IMR-90 (cell line): ENCODE measurements at regions not wholly inside any gene's neighbourhood (a gene's known extent, or its start where the extent isn't known, plus 50 kb on each side); places are given as distances from the start of the nearest gene placed in this dataset.

ENCODE experiments used
- ATAC-seq: fragments of 200-7000 bp; cut with Tn5 transposase; 2 replicates; pipeline ENCODE4 v1.9.1; 2020; ENCODE audit warnings: low read depth, mild to moderate bottlenecking, moderate library complexity
- BruUV-seq: library from RNA; stranded (reverse); fragments of 400-500 nt; replicated peaks from 2 replicates; lab custom pipeline; 2021; lab: Mats Ljungman, UMichigan
- CTCF ChIA-PET: fragments of 300-600 bp; formaldehyde crosslinking; extraction: SDS; loops from one replicate; lab custom pipeline; 2021; ENCODE audit warnings: antibody characterized with exemption; lab: Yijun Ruan, JAX
- POLR2A ChIA-PET: fragments of 300-600 bp; sonication (Branson Sonifier 250); formaldehyde crosslinking; loops from one replicate; lab custom pipeline; 2022; ENCODE audit warnings: antibody characterized with exemption; ENCODE audit not compliant: unreplicated experiment; lab: Charles Lee
- DNase-seq: peaks from one replicate; pipeline ENCODE4 v3.0.0; 2013
- H2AFZ ChIP-seq: replicated peaks from 2 replicates; pipeline ENCODE3; 2013; ENCODE audit warnings: low read length, mild to moderate bottlenecking; ENCODE audit not compliant: poor library complexity
- H2AK5ac ChIP-seq: 2 replicates; pipeline ENCODE4 v1.6.1; 2013; ENCODE audit warnings: low read depth, low read length, inconsistent platforms
- H2AK9ac ChIP-seq: replicated peaks from 2 replicates; pipeline ENCODE3; 2013; ENCODE audit warnings: mild to moderate bottlenecking, low read depth, low read length, moderate library complexity; ENCODE audit not compliant: poor library complexity
- H2BK120ac ChIP-seq: 2 replicates; pipeline ENCODE4 v1.6.1; 2013; ENCODE audit warnings: low read depth, low read length, inconsistent platforms
- H2BK15ac ChIP-seq: 3 replicates; pipeline ENCODE4 v1.6.1; 2013; ENCODE audit warnings: low read depth, low read length, inconsistent platforms
- H2BK20ac ChIP-seq: 2 replicates; pipeline ENCODE4 v1.6.1; 2013; ENCODE audit warnings: low read depth, mild to moderate bottlenecking, inconsistent platforms, low read length, moderate library complexity
- H2BK5ac ChIP-seq: 2 replicates; pipeline ENCODE4 v1.6.1; 2013; ENCODE audit warnings: mild to moderate bottlenecking, low read depth, low read length, inconsistent platforms; ENCODE audit not compliant: poor library complexity, severe bottlenecking
- H3K14ac ChIP-seq: replicated peaks from 2 replicates; pipeline ENCODE4 v1.6.1; 2013; ENCODE audit warnings: low read depth, low read length, inconsistent platforms
- H3K18ac ChIP-seq: 2 replicates; pipeline ENCODE4 v1.6.1; 2013; ENCODE audit warnings: low read depth, low read length, control low read depth
- H3K23ac ChIP-seq: 2 replicates; pipeline ENCODE4 v1.6.1; 2013; ENCODE audit warnings: low read depth, low read length, inconsistent platforms
- H3K27ac ChIP-seq: 2 replicates; pipeline ENCODE4 v1.5.1; 2013; ENCODE audit warnings: mild to moderate bottlenecking, control low read depth, low read length; ENCODE audit not compliant: insufficient read depth
- H3K27me3 ChIP-seq: 2 replicates; pipeline ENCODE4 v1.6.1; 2013; ENCODE audit warnings: low read length; ENCODE audit not compliant: control insufficient read depth, insufficient read depth
- H3K36me3 ChIP-seq: 2 replicates; pipeline ENCODE4 v1.6.1; 2013; ENCODE audit warnings: low read length, mixed read lengths; ENCODE audit not compliant: control insufficient read depth, insufficient read depth
- H3K4ac ChIP-seq: 2 replicates; pipeline ENCODE4 v1.6.1; 2013; ENCODE audit warnings: low read depth, low read length, inconsistent platforms
- H3K4me1 ChIP-seq: 2 replicates; pipeline ENCODE4 v1.6.1; 2013; ENCODE audit warnings: low read length, mixed read lengths; ENCODE audit not compliant: control insufficient read depth, insufficient read depth
- H3K4me2 ChIP-seq: 2 replicates; pipeline ENCODE4 v1.6.1; 2013; ENCODE audit warnings: low read depth, mild to moderate bottlenecking, control low read depth, low read length, moderate library complexity
- H3K4me3 ChIP-seq: 2 replicates; pipeline ENCODE4 v1.5.1; 2013; ENCODE audit warnings: low read depth, mild to moderate bottlenecking, control low read depth, low read length, moderate library complexity; ENCODE audit not compliant: insufficient read depth
- H3K56ac ChIP-seq: 2 replicates; pipeline ENCODE4 v1.6.1; 2013; ENCODE audit warnings: low read length, inconsistent platforms; ENCODE audit not compliant: insufficient read depth; ENCODE audit errors: extremely low read depth
- H3K79me1 ChIP-seq, 2 experiments: 2 replicates each; pipeline ENCODE4 v1.6.1; 2013; ENCODE audit warnings: low read length in 2 of 2, inconsistent platforms in 1 of 2, low read depth in 1 of 2
- H3K9ac ChIP-seq: 2 replicates; pipeline ENCODE4 v1.6.1; 2013; ENCODE audit warnings: low read depth, low read length, control low read depth
- H3K9me1 ChIP-seq: 2 replicates; pipeline ENCODE4 v1.6.1; 2013; ENCODE audit warnings: low read length, inconsistent platforms; ENCODE audit not compliant: insufficient read depth
- H3K9me3 ChIP-seq: 2 replicates; pipeline ENCODE4 v1.6.1; 2013; ENCODE audit warnings: low read length; ENCODE audit not compliant: control insufficient read depth, insufficient read depth
- H4K20me1 ChIP-seq: 2 replicates; pipeline ENCODE4 v1.6.1; 2013; ENCODE audit warnings: low read length, inconsistent platforms; ENCODE audit not compliant: insufficient read depth
- H4K5ac ChIP-seq: 2 replicates; pipeline ENCODE4 v1.6.1; 2013; ENCODE audit warnings: mild to moderate bottlenecking, low read depth, low read length, control low read depth
- H4K8ac ChIP-seq, 2 experiments: 2 replicates each; pipeline ENCODE4 v1.6.1; 2013; ENCODE audit warnings: low read depth in 2 of 2, low read length in 2 of 2, control low read depth in 1 of 2, inconsistent platforms in 1 of 2
- H4K91ac ChIP-seq: 2 replicates; pipeline ENCODE4 v1.6.1; 2013; ENCODE audit warnings: low read depth, low read length, inconsistent platforms; ENCODE audit not compliant: insufficient read depth
- CEBPB ChIP-seq: IDR thresholded peaks from 2 replicates; pipeline ENCODE4 v1.6.1; 2012; ENCODE audit warnings: low read depth, low read length, improper control_type of control experiment
- FOS ChIP-seq: fragments of 150-350 bp; IDR thresholded peaks from 2 replicates; pipeline ENCODE4 v1.6.1; 2016; ENCODE audit warnings: low read depth, low read length
- MAZ ChIP-seq: IDR thresholded peaks from 2 replicates; pipeline ENCODE4 v1.6.1; 2012; ENCODE audit warnings: low read depth, mild to moderate bottlenecking, low read length, improper control_type of control experiment, moderate library complexity, borderline replicate concordance
- MXI1 ChIP-seq: IDR thresholded peaks from 2 replicates; pipeline ENCODE4 v1.6.1; 2012; ENCODE audit warnings: low read depth, mild to moderate bottlenecking, low read length, moderate library complexity, borderline replicate concordance
- NFE2L2 ChIP-seq: fragments of 150-350 bp; IDR thresholded peaks from 2 replicates; pipeline ENCODE4 v1.6.1; 2016; ENCODE audit warnings: low read depth, mild to moderate bottlenecking, low read length
- POLR2A ChIP-seq: IDR thresholded peaks from 2 replicates; pipeline ENCODE4 v1.6.1; 2012; ENCODE audit warnings: mild to moderate bottlenecking, low read depth, low read length
- RCOR1 ChIP-seq: IDR thresholded peaks from 2 replicates; pipeline ENCODE4 v1.6.1; 2012; ENCODE audit warnings: mild to moderate bottlenecking, low read length, improper control_type of control experiment; ENCODE audit not compliant: insufficient replicate concordance
- WGBS, 2 experiments: methylation state at CpG; one replicate each; pipeline versions ENCODE4 v1.1.5 to v1.1.7; 2013; ENCODE audit warnings: missing lambda C conversion rate in 2 of 2; ENCODE audit not compliant: insufficient read length in 1 of 2; ENCODE audit errors: extremely low coverage in 2 of 2; 5-methylcytosine and 5-hydroxymethylcytosine counted together
- dilution Hi-C: fragments of 300-500 bp; cut with HindIII; formaldehyde crosslinking; loops from one replicate; pipeline ENCODE4 v1.14.3; 2018; ENCODE audit warnings: low sequenced_read_pairs; ENCODE audit not compliant: unreplicated experiment
- in situ Hi-C: fragments of 300-500 bp; cut with MboI; formaldehyde crosslinking; loops from 3 replicates; pipeline ENCODE4 v1.14.3; 2019; ENCODE audit warnings: low sequenced_read_pairs, inconsistent platforms, mixed read lengths
- intact Hi-C: fragments of 100-400 bp; cut with micrococcal nuclease; formaldehyde crosslinking; loops from 2 replicates; pipeline ENCODE4 v1.10.0; 2022
- TF ChIP-seq, protein P1 (sequence below): fragments of 150-350 bp; IDR thresholded peaks from 2 replicates; pipeline ENCODE4 v1.6.1; 2017; ENCODE audit warnings: mild to moderate bottlenecking, antibody characterized with exemption, low read length, low read depth
- TF ChIP-seq, protein P2 (sequence below): conservative IDR thresholded peaks from 2 replicates; pipeline ENCODE4 v1.5.1; 2012; ENCODE audit warnings: mild to moderate bottlenecking, low read depth, low read length, improper control_type of control experiment

DNA sequence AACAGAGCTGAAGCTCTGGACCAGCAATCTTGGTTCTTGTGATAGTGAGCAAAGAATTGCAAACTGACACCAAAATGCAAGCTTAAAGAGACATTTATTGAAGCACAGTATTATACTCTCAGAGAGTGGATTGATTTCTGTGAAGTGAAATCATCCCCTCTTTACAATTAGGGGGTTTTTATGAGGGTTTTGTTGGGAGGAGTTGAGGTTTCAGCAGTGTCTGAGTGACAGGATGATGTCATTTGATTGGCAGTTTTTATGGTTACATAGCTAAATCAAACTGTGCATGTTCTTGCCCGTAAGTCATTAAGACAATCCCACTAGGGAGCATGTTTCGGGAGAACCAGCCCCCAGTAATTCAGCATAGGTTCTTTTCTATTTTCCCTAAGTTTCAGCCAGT is 1200.5 kb downstream of the SI start:
- Histone ChIP-seq H3K4me3 (no peak overlapping the region), H4K5ac (no peak overlapping the region), H3K27me3 (no peaks in the 10 kb centered on the region), H4K91ac (no peak overlapping the region), H2BK20ac (no peak overlapping the region), H3K9me3 (peaks cover 2% of the 10 kb centered on the region), H3K18ac (no peak overlapping the region), H2BK15ac (no peak overlapping the region), H4K8ac (no peak overlapping the region), H3K9ac (no peak overlapping the region), H2BK120ac (no peak overlapping the region), H3K4me2 (no peak overlapping the region), H3K36me3 (no peaks in the 10 kb centered on the region), H4K20me1 (no peaks in the 10 kb centered on the region), H3K27ac (no peak overlapping the region), H3K56ac (no peak overlapping the region), H3K79me1 (no peaks in the 10 kb centered on the region), H2AK5ac (no peak overlapping the region), H3K14ac (no peak overlapping the region), H3K4ac (no peak overlapping the region), H2AFZ (no peak overlapping the region), H3K4me1 (no peaks in the 10 kb centered on the region), H2BK5ac (no peak overlapping the region), H3K9me1 (no peaks in the 10 kb centered on the region), H2AK9ac (no peak overlapping the region), H3K23ac (no peak overlapping the region)
- BruUV-seq = no TSS peak
- no CpG with 5 or more reads among the region's 2 CpGs for WGBS, 2 experiments
- dilution Hi-C loops (no loop called here), intact Hi-C loops (no loop called here), in situ Hi-C loops (no loop called here)
- DNase-seq (no peak), ATAC-seq (no peak)
- POLR2A ChIA-PET = no interaction called here
- TF ChIP-seq RCOR1 (no peak), NFE2L2 (no peak), CEBPB (no peak), POLR2A (no peak), MXI1 (no peak), FOS (no peak), MAZ (no peak)
- TF ChIP-seq, protein P1, sequence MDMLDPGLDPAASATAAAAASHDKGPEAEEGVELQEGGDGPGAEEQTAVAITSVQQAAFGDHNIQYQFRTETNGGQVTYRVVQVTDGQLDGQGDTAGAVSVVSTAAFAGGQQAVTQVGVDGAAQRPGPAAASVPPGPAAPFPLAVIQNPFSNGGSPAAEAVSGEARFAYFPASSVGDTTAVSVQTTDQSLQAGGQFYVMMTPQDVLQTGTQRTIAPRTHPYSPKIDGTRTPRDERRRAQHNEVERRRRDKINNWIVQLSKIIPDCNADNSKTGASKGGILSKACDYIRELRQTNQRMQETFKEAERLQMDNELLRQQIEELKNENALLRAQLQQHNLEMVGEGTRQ = no peak
- TF ChIP-seq, protein P2, sequence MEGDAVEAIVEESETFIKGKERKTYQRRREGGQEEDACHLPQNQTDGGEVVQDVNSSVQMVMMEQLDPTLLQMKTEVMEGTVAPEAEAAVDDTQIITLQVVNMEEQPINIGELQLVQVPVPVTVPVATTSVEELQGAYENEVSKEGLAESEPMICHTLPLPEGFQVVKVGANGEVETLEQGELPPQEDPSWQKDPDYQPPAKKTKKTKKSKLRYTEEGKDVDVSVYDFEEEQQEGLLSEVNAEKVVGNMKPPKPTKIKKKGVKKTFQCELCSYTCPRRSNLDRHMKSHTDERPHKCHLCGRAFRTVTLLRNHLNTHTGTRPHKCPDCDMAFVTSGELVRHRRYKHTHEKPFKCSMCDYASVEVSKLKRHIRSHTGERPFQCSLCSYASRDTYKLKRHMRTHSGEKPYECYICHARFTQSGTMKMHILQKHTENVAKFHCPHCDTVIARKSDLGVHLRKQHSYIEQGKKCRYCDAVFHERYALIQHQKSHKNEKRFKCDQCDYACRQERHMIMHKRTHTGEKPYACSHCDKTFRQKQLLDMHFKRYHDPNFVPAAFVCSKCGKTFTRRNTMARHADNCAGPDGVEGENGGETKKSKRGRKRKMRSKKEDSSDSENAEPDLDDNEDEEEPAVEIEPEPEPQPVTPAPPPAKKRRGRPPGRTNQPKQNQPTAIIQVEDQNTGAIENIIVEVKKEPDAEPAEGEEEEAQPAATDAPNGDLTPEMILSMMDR = no peak
- CTCF ChIA-PET = no interaction called here
